Kidney (tissue), 13 donors: ENCODE measurements at regions not wholly inside any gene's neighbourhood (a gene's known extent, or its start where the extent isn't known, plus 50 kb on each side); places are given as distances from the start of the nearest gene placed in this dataset.

Experiments
- DNase-seq, 5 donors: peaks; one replicate each; pipeline ENCODE4 v3.0.0-alpha.2; 2013 to 2020
- FAIRE-seq: peaks from 2 replicates; lab custom pipeline; 2012; peaks lifted over from hg19 to GRCh38; lab: Jason Lieb, UNC
- H3K27ac ChIP-seq, 2 donors: one replicate each; pipeline ENCODE4 v1.7.0; 2013; ENCODE audit warnings: low read depth in 2 of 2, low read length in 2 of 2, inconsistent platforms in 1 of 2
- H3K27me3 ChIP-seq: one replicate; pipeline ENCODE4 v1.7.1; 2013; ENCODE audit warnings: low read length, inconsistent platforms; ENCODE audit not compliant: control insufficient read depth, insufficient read depth
- H3K36me3 ChIP-seq, 3 donors: one replicate each; pipeline versions ENCODE4 v1.7.0 to v1.7.1; 2013; ENCODE audit warnings: low read length in 3 of 3, control low read depth in 1 of 3, inconsistent platforms in 1 of 3; ENCODE audit not compliant: insufficient read depth in 3 of 3, control insufficient read depth in 2 of 3
- H3K4me1 ChIP-seq, 3 donors: one replicate each; pipeline versions ENCODE4 v1.7.0 to v1.7.1; 2013; ENCODE audit warnings: low read length in 3 of 3, inconsistent platforms in 1 of 3, low read depth in 1 of 3; ENCODE audit not compliant: control insufficient read depth in 2 of 3, insufficient read depth in 2 of 3
- H3K4me3 ChIP-seq, 3 donors: one replicate each; pipeline versions ENCODE4 v1.7.0 to v1.8.1; 2013; ENCODE audit warnings: low read length in 3 of 3, control low read depth in 1 of 3, inconsistent platforms in 1 of 3
- H3K9ac ChIP-seq, 3 donors: one replicate each; pipeline versions ENCODE4 v1.7.0 to v1.7.1; 2013; ENCODE audit warnings: low read length in 3 of 3, control low read depth in 1 of 3, inconsistent platforms in 1 of 3
- H3K9me3 ChIP-seq, 3 donors: one replicate each; pipeline versions ENCODE4 v1.7.0 to v1.7.1; 2013; ENCODE audit warnings: low read length in 3 of 3, control low read depth in 1 of 3, inconsistent platforms in 1 of 3; ENCODE audit not compliant: control insufficient read depth in 2 of 3, insufficient read depth in 1 of 3
- intact Hi-C: fragments of 100-400 bp; cut with DNase I; formaldehyde crosslinking; loops from one replicate; pipeline ENCODE4 v1.11.1; 2022
- TF ChIP-seq, protein P1 (sequence below): IDR thresholded peaks from 3 replicates; pipeline ENCODE4 v1.5.1; 2012; ENCODE audit warnings: mild to moderate bottlenecking, moderate library complexity, borderline replicate concordance; ENCODE audit not compliant: insufficient read depth; ENCODE audit errors: extremely low read depth
- donor health status: control.
- donor health status: control.
- donor health status: control.
- donor health status: control.
- donor health status: control.
- donor health status: DM: yes; HTN: yes; CAD: no.
- donor health status: Normal renal cell carcinoma (clear cell type).

DNA sequence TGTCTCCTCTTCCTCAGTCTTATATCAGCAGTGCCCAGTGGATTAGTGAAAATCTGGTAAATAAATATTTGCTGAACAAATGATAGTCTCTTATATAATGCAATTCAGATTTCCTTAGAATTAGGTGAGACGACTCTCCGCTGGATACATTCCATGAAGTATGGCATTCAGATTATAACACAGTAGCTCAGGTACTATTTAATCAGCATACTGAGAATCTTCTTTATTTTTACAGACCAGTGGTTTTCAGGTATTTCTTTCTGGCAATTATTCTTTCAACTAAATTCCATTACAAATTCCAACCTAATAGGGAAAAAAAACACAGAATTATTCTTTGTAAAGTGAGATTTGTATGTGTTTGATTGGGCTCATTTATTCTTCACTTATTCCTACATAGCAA is 435.5 kb downstream of the TAF11L14 start:
- TF ChIP-seq, protein P1, sequence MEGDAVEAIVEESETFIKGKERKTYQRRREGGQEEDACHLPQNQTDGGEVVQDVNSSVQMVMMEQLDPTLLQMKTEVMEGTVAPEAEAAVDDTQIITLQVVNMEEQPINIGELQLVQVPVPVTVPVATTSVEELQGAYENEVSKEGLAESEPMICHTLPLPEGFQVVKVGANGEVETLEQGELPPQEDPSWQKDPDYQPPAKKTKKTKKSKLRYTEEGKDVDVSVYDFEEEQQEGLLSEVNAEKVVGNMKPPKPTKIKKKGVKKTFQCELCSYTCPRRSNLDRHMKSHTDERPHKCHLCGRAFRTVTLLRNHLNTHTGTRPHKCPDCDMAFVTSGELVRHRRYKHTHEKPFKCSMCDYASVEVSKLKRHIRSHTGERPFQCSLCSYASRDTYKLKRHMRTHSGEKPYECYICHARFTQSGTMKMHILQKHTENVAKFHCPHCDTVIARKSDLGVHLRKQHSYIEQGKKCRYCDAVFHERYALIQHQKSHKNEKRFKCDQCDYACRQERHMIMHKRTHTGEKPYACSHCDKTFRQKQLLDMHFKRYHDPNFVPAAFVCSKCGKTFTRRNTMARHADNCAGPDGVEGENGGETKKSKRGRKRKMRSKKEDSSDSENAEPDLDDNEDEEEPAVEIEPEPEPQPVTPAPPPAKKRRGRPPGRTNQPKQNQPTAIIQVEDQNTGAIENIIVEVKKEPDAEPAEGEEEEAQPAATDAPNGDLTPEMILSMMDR: no peak
- H3K4me1 ChIP-seq: no peaks in the 10 kb centered on the region
- no peaks in the 10 kb centered on the region for H3K36me3 ChIP-seq
- intact Hi-C loops: no loop called here
- H3K27ac ChIP-seq: no peak overlapping the region
- no peaks in the 10 kb centered on the region for H3K27me3 ChIP-seq
- no peak overlapping the region for H3K9ac ChIP-seq
- no peaks in the 10 kb centered on the region for H3K9me3 ChIP-seq
- no peak overlapping the region for H3K4me3 ChIP-seq
- DNase-seq (peak in 2 of 5 donors; percentile 6 to 18), FAIRE-seq (no peak)

GRCh38 chr5:18072600-18072999 is 438.3 kb downstream of the TAF11L14 start:
- Histone ChIP-seq H3K4me3 (no peak overlapping the region), H3K4me1 (no peaks in the 10 kb centered on the region), H3K27ac (no peak overlapping the region), H3K36me3 (no peaks in the 10 kb centered on the region), H3K9me3 (no peaks in the 10 kb centered on the region), H3K9ac (no peak overlapping the region), H3K27me3 (no peaks in the 10 kb centered on the region)
- DNase-seq: no peak
- intact Hi-C loops: no loop called here
- TF ChIP-seq, protein P1: no peak
- FAIRE-seq: no peak

DNA sequence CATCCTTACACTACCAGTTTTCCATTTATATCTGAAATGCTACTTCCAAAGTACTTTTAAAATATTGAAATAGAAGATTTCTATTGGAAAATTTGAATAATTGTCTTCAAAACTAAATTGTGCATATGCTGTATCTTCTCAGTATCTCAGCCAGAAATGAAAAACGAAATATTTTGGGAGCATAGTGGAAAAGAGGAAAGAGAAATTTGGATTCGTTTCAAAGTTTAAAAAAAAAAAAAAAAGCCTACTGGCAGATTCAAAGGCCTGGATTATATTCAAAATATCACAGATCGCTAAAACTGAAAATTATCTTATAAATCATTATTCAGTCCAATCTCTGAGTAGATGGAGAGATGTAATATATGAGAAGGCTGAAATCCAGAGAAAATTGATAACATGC is 440.7 kb downstream of the TAF11L14 start:
- TF ChIP-seq, protein P1: no peak
- Histone ChIP-seq H3K4me1 (no peaks in the 10 kb centered on the region), H3K4me3 (no peak overlapping the region), H3K36me3 (no peaks in the 10 kb centered on the region), H3K27me3 (no peaks in the 10 kb centered on the region), H3K27ac (no peak overlapping the region), H3K9me3 (no peaks in the 10 kb centered on the region), H3K9ac (no peak overlapping the region)
- no peak for FAIRE-seq
- intact Hi-C loops: no loop called here
- DNase-seq: no peak

GRCh38 chr5:18078157-18078556 is 443.9 kb downstream of the TAF11L14 start:
- TF ChIP-seq, protein P1: no peak
- Histone ChIP-seq H3K27me3 (no peaks in the 10 kb centered on the region), H3K4me3 (no peak overlapping the region), H3K36me3 (no peaks in the 10 kb centered on the region), H3K9me3 (no peaks in the 10 kb centered on the region), H3K9ac (no peak overlapping the region), H3K4me1 (no peaks in the 10 kb centered on the region), H3K27ac (no peak overlapping the region)
- no peak for FAIRE-seq
- no peak for DNase-seq
- intact Hi-C loops: no loop called here
